HepG2 (cell line): ENCODE measurements at regions not wholly inside any gene's neighbourhood (a gene's known extent, or its start where the extent isn't known, plus 50 kb on each side); places are given as distances from the start of the nearest gene placed in this dataset.

Source experiments
- ATAC-seq: fragments of 200-7000 bp; cut with Tn5 transposase; 3 replicates; pipeline ENCODE4 v1.9.1; 2020; ENCODE audit warnings: mild to moderate bottlenecking, moderate library complexity
- BruUV-seq: library from RNA; stranded (reverse); fragments of 400-500 nt; replicated peaks from 2 replicates; lab custom pipeline; 2021; lab: Mats Ljungman, UMichigan
- CTCF ChIA-PET: fragments of 300-600 bp; formaldehyde crosslinking; extraction: SDS; loops from one replicate; lab custom pipeline; 2021; ENCODE audit warnings: low total read pairs, inconsistent platforms, low intra/inter-chr PET ratio; lab: Yijun Ruan, JAX
- POLR2A ChIA-PET: fragments of 350-600 bp; sonication (Branson Sonifier 250); formaldehyde crosslinking; loops from one replicate; lab custom pipeline; 2020; ENCODE audit warnings: antibody characterized with exemption, inconsistent platforms; lab: Yijun Ruan, JAX
- DNase-seq: peaks from one replicate; pipeline ENCODE4 v3.0.0-alpha.2; 2015; ENCODE audit warnings: low spot score
- FAIRE-seq: peaks from 3 replicates; lab custom pipeline; 2011; peaks lifted over from hg19 to GRCh38; lab: Jason Lieb, UNC
- H2AFZ ChIP-seq: one replicate; pipeline ENCODE4 v1.6.1; 2011; ENCODE audit warnings: low read length, inconsistent platforms
- H3K27ac ChIP-seq: fragments of 300-600 bp; 3 replicates; pipeline ENCODE4 v1.8.0; 2011; ENCODE audit warnings: mixed run types, mild to moderate bottlenecking, mixed read lengths, low read length, inconsistent platforms; ENCODE audit not compliant: insufficient read depth; ENCODE audit errors: extremely low read length
- H3K27me3 ChIP-seq, 2 experiments: fragments of 200-600 bp in 1 of 2; 2 replicates in 1 of 2; 3 replicates in 1 of 2; pipeline versions ENCODE4 v1.6.0 to v1.8.0; 2011; ENCODE audit warnings: low read length in 2 of 2, mild to moderate bottlenecking in 2 of 2, moderate library complexity in 2 of 2, inconsistent platforms in 1 of 2; ENCODE audit not compliant: insufficient read depth in 2 of 2, control insufficient read depth in 1 of 2
- H3K36me3 ChIP-seq, 2 experiments: fragments of 200-600 bp in 1 of 2; replicated peaks in 1 of 2; 2 replicates in 1 of 2; 3 replicates in 1 of 2; pipeline versions ENCODE4 v1.5.1 to v1.8.0; 2011; ENCODE audit warnings: low read length in 2 of 2, inconsistent platforms in 1 of 2; ENCODE audit not compliant: insufficient read depth in 2 of 2, control insufficient read depth in 1 of 2
- H3K4me1 ChIP-seq: 2 replicates; pipeline ENCODE4 v1.5.1; 2012; ENCODE audit warnings: low read length, inconsistent platforms; ENCODE audit not compliant: insufficient read depth
- H3K4me2 ChIP-seq: 2 replicates; pipeline ENCODE4 v1.6.0; 2011; ENCODE audit warnings: low read depth, low read length, inconsistent platforms
- H3K4me3 ChIP-seq, 3 experiments: fragments of 200-600 bp in 1 of 3; sonication (generic), shearing (Covaris generic) in 1 of 3; replicated peaks in 1 of 3; 2 replicates each; pipeline ENCODE4 v1.5.1; 2011 to 2016; ENCODE audit warnings: low read length in 3 of 3, inconsistent platforms in 2 of 3, low read depth in 2 of 3, mild to moderate bottlenecking in 2 of 3, control low read depth in 1 of 3, mixed read lengths in 1 of 3; ENCODE audit not compliant: insufficient read depth in 1 of 3
- H3K79me2 ChIP-seq: one replicate; pipeline ENCODE4 v1.6.1; 2011; ENCODE audit warnings: low read length, inconsistent platforms; ENCODE audit not compliant: insufficient read depth
- H3K9ac ChIP-seq: 2 replicates; pipeline ENCODE4 v1.6.0; 2011; ENCODE audit warnings: mild to moderate bottlenecking, low read depth, low read length, inconsistent platforms; ENCODE audit not compliant: insufficient read depth
- H3K9me3 ChIP-seq: 2 replicates; pipeline ENCODE4 v1.5.1; 2012; ENCODE audit warnings: mild to moderate bottlenecking, low read length
- H4K20me1 ChIP-seq: 2 replicates; pipeline ENCODE4 v1.6.0; 2011; ENCODE audit warnings: inconsistent platforms, mild to moderate bottlenecking, low read length, moderate library complexity; ENCODE audit not compliant: insufficient read depth
- BRCA1 ChIP-seq: sonication (generic); formaldehyde crosslinking; IDR thresholded peaks from 2 replicates; pipeline ENCODE4 v1.4.0; 2020; ENCODE audit warnings: missing genetic modification reagents
- CBX1 ChIP-seq: IDR thresholded peaks from one replicate; pipeline ENCODE4 v1.6.1; 2016; ENCODE audit warnings: antibody characterized with exemption, low read depth
- HOXA3 ChIP-seq: sonication (generic); formaldehyde crosslinking; IDR thresholded peaks from 2 replicates; pipeline ENCODE4 v1.5.0; 2020; ENCODE audit warnings: missing genetic modification reagents
- HOXA7 ChIP-seq: sonication (generic); formaldehyde crosslinking; IDR thresholded peaks from 2 replicates; pipeline ENCODE4 v1.8.1; 2022; ENCODE audit warnings: mild to moderate bottlenecking, missing genetic modification reagents, moderate library complexity
- NCOA1 ChIP-seq: sonication (generic); formaldehyde crosslinking; IDR thresholded peaks from 2 replicates; pipeline ENCODE4 v1.9.0; 2021; ENCODE audit warnings: missing genetic modification reagents
- RAD21 ChIP-seq: fragments of 450-650 bp; formaldehyde crosslinking; IDR thresholded peaks from 2 replicates; pipeline ENCODE4 v1.5.0; 2020; ENCODE audit warnings: mild to moderate bottlenecking
- RNF2 ChIP-seq: fragments of 450-650 bp; conservative IDR thresholded peaks from 2 replicates; pipeline ENCODE4 v1.6.1; 2016; ENCODE audit warnings: low read depth
- SAP130 ChIP-seq: IDR thresholded peaks from 2 replicates; pipeline ENCODE4 v1.6.1; 2016; ENCODE audit warnings: low read depth
- ZFP36L2 ChIP-seq: sonication (generic); formaldehyde crosslinking; IDR thresholded peaks from 2 replicates; pipeline ENCODE4 v1.4.0; 2020; ENCODE audit warnings: missing genetic modification reagents
- ZHX1 ChIP-seq: sonication (generic); formaldehyde crosslinking; IDR thresholded peaks from 2 replicates; pipeline ENCODE4 v1.8.1; 2022; ENCODE audit warnings: low read depth, mild to moderate bottlenecking, missing genetic modification reagents
- ZNF318 ChIP-seq: sonication (generic); formaldehyde crosslinking; IDR thresholded peaks from 2 replicates; pipeline ENCODE4 v1.4.0; 2020; ENCODE audit warnings: mild to moderate bottlenecking, missing genetic modification reagents
- ZNF670 ChIP-seq: sonication (generic); formaldehyde crosslinking; IDR thresholded peaks from 2 replicates; pipeline ENCODE4 v1.8.0; 2022; ENCODE audit warnings: mild to moderate bottlenecking, missing genetic modification reagents, borderline replicate concordance
- WGBS: methylation state at CpG from one replicate; pipeline ENCODE4 v1.1.6; 2017; ENCODE audit warnings: low lambda C conversion rate; 5-methylcytosine and 5-hydroxymethylcytosine counted together
- in situ Hi-C: cut with HindIII; loops from 2 replicates; pipeline ENCODE4 v1.10.0; 2017; ENCODE audit warnings: low pct_unique_long_range_greater_than_20kb; ENCODE audit not compliant: extremely low pct_ligation_motif_present
- intact Hi-C: fragments of 100-400 bp; cut with micrococcal nuclease; formaldehyde crosslinking; loops from one replicate; pipeline ENCODE4 v1.10.0; 2022; ENCODE audit not compliant: unreplicated experiment

GRCh38 chr5:68041293-68041692 is 174.3 kb upstream of the PIK3R1 start (continued):
- TF ChIP-seq ZNF318 (CRISPR knock-in tag) (no peak), SAP130 (CRISPR knock-in tag) (no peak), BRCA1 (no peak), NCOA1 (CRISPR knock-in tag) (no peak), HOXA3 (no peak)

GRCh38 chr5:68037546-68037945 is 178.0 kb upstream of the PIK3R1 start:
- no TSS peak for BruUV-seq
- ChIA-PET CTCF (no interaction called here), POLR2A (no interaction called here)
- H3K4me2 ChIP-seq = no peak overlapping the region
- FAIRE-seq (no peak), DNase-seq (no peak), ATAC-seq (no peak)
- no peak overlapping the region for H3K4me3 ChIP-seq
- WGBS = 50% methylated on average over 6 of the region's 6 CpGs
- no peaks in the 10 kb centered on the region for H4K20me1 ChIP-seq
- H3K79me2 ChIP-seq = no peaks in the 10 kb centered on the region
- H3K9ac ChIP-seq = no peak overlapping the region
- TF ChIP-seq ZFP36L2 (CRISPR knock-in tag) = no peak
- no peak for TF ChIP-seq ZNF670
- no peak for TF ChIP-seq HOXA7 (CRISPR knock-in tag)
- no peak for TF ChIP-seq RAD21 (CRISPR knock-in tag)
- no peak for TF ChIP-seq CBX1
- TF ChIP-seq RNF2 = no peak
- no peak for TF ChIP-seq ZHX1 (CRISPR knock-in tag)
- no peak overlapping the region for H3K27ac ChIP-seq
- intact Hi-C loops = no loop called here
- H3K27me3 ChIP-seq = peaks cover 0 to 1% of the 10 kb centered on the region in 2 experiments; a peak in 2 of 5 replicates
- no peaks in the 10 kb centered on the region for H3K4me1 ChIP-seq
- in situ Hi-C loops = no loop called here
- H2AFZ ChIP-seq = no peak overlapping the region
- H3K9me3 ChIP-seq = no peaks in the 10 kb centered on the region
- no peaks in the 10 kb centered on the region for H3K36me3 ChIP-seq
